Stomach (tissue), 8 donors: ENCODE measurements at regions not wholly inside any gene's neighbourhood (a gene's known extent, or its start where the extent isn't known, plus 50 kb on each side); places are given as distances from the start of the nearest gene placed in this dataset.

Experiments used
- DNase-seq, 2 donors: peaks; one replicate each; pipeline versions ENCODE4 v3.0.0 to v3.0.0-alpha.2; 2013 to 2019
- H3K27ac ChIP-seq, 5 donors: fragments of 200-600 bp in 4 of 5; sonication (generic) in 4 of 5; one replicate each; pipeline ENCODE4 v1.5.1; 2013 to 2019; ENCODE audit warnings: mild to moderate bottlenecking in 1 of 5, moderate library complexity in 1 of 5
- H3K27me3 ChIP-seq, 3 donors: fragments of 200-600 bp; sonication (generic); one replicate each; pipeline ENCODE4 v1.5.1; 2017 to 2019; ENCODE audit warnings: mixed run types in 1 of 3
- H3K36me3 ChIP-seq, 4 donors: fragments of 200-600 bp; sonication (generic); 1 replicate in 3 of 4; 2 replicates in 1 of 4; pipeline ENCODE4 v1.5.1; 2016 to 2019
- H3K4me1 ChIP-seq, 4 donors: fragments of 200-600 bp; sonication (generic); one replicate each; pipeline ENCODE4 v1.5.1; 2016 to 2019
- H3K4me3 ChIP-seq, 4 donors: fragments of 200-600 bp; sonication (generic) in 3 of 4; one replicate each; pipeline ENCODE4 v1.5.1; 2016 to 2019; ENCODE audit warnings: mild to moderate bottlenecking in 1 of 4
- H3K9me3 ChIP-seq, 4 donors: fragments of 200-600 bp; sonication (generic); one replicate each; pipeline ENCODE4 v1.5.1; 2016 to 2019
- CTCF ChIP-seq, 7 experiments: fragments of 450-650 bp in 4 of 7; fragments of 200-600 bp in 3 of 7; sonication (generic) in 3 of 7; IDR thresholded peaks; one replicate each; pipeline ENCODE4 v1.5.1; 2016 to 2019; ENCODE audit warnings: antibody characterized with exemption in 7 of 7, control low read depth in 2 of 7, mild to moderate bottlenecking in 1 of 7
- EP300 ChIP-seq: sonication (generic); formaldehyde crosslinking; IDR thresholded peaks from one replicate; pipeline ENCODE4 v1.6.1; 2017; ENCODE audit warnings: antibody characterized with exemption
- POLR2A ChIP-seq, 4 donors: fragments of 450-650 bp; IDR thresholded peaks; one replicate each; pipeline ENCODE4 v1.6.1; 2016; ENCODE audit warnings: antibody characterized with exemption in 4 of 4, control low read depth in 2 of 4, mild to moderate bottlenecking in 1 of 4, moderate library complexity in 1 of 4
- POLR2AphosphoS5 ChIP-seq, 3 donors: sonication (generic); formaldehyde crosslinking; IDR thresholded peaks; one replicate each; pipeline ENCODE4 v1.6.1; 2016; ENCODE audit warnings: antibody characterized with exemption in 3 of 3
- WGBS, 5 donors: extraction: QIAGEN DNeasy Blood & Tissue Kit in 3 of 5; methylation state at CpG; one replicate each; pipeline versions ENCODE4 v1.1.5 to v1.1.7; 2013 to 2018; 5-methylcytosine and 5-hydroxymethylcytosine counted together
- intact Hi-C: fragments of 100-400 bp; cut with DNase I; formaldehyde crosslinking; loops from one replicate; pipeline ENCODE4 v1.15.1; 2023; ENCODE audit warnings: low total_unique reads
- donor health status: healthy with polysubstance abuse.
- donor health status: Bipolar disorder and iron deficiency.
- donor health status: healthy.

DNA sequence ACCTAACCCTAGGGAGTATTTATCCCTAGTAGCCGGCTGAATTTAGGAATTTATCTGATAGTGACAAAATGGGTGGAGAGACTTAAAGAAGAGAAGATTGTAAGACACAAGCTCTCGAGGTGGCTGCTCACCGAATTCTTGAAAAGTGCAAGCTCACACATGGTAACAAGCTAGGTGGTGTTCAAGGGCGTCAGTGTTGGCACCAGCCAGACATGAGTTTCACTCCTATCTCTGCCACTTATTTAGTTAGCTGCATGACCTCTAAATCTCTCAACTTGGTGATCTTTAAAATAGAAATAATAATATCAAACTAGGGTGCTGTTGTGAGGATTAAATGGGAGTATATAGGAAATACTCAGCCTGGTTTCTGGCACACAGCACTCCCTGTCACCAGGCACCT lies 102.6 kb upstream of the APCDD1 start:
- Histone ChIP-seq H3K36me3 (no peaks in the 10 kb centered on the region), H3K27ac (peak overlapping the region in 1 of 5 donors; percentile 5), H3K4me1 (peaks cover 6 to 21% (median 14%) of the 10 kb centered on the region in 4 donors), H3K4me3 (no peak overlapping the region), H3K9me3 (peaks cover 0 to under 1% (median 0%) of the 10 kb centered on the region in 4 donors), H3K27me3 (no peaks in the 10 kb centered on the region)
- intact Hi-C loops = no loop called here
- no peak for DNase-seq
- TF ChIP-seq EP300 (no peak), POLR2A (IDR thresholded peaks at IDR 0.05) (no peak), POLR2AphosphoS5 (IDR thresholded peaks at IDR 0.05) (no peak), CTCF (IDR thresholded peaks at IDR 0.05) (no peak)
- 68 to 88% (median 81%) methylated on average over 4 of the region's 4 CpGs for WGBS, 5 donors

- H3K27ac ChIP-seq = peak overlapping the region in 1 of 5 donors; percentile 5
- TF ChIP-seq POLR2A (IDR thresholded peaks at IDR 0.05) = no peak
- TF ChIP-seq EP300 = no peak
- no peak for TF ChIP-seq POLR2AphosphoS5 (IDR thresholded peaks at IDR 0.05)
- TF ChIP-seq CTCF (IDR thresholded peaks at IDR 0.05) = no peak
Measured at GRCh38 chr18:10352671-10353070, 101.8 kb upstream of the APCDD1 start.

DNA sequence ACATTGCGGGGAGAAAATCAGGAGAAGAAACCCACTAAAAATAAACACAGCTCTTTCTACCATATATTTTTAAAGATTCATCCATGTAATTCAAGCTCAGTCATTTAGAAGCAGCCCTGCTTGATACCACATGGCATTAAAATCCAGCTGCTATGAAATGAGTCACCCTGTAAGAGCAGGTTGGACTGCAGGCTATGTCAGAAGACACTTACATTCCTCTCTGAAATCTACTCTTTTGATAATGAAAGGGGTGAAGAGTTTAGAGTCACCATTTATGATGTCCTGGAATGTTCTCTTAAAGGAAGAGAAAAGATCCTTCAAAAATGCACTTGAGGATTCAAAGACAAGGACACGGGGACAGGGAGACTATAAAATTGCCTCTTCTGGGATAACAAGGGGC lies 100.6 kb upstream of the APCDD1 start:
- intact Hi-C loops = no loop called here
- H3K9me3 ChIP-seq = peaks cover 0 to 5% (median 0%) of the 10 kb centered on the region in 4 donors
- no peaks in the 10 kb centered on the region for H3K27me3 ChIP-seq
- no peaks in the 10 kb centered on the region for H3K36me3 ChIP-seq
- WGBS, 5 donors = 65 to 84% (median 78%) methylated on average over 2 of the region's 2 CpGs
- H3K4me1 ChIP-seq = peaks cover 6 to 21% (median 14%) of the 10 kb centered on the region in 4 donors
- peak overlapping the region in 4 of 5 donors; percentile 27 to 65 (median 56) for H3K27ac ChIP-seq
- no peak for DNase-seq
- no peak overlapping the region for H3K4me3 ChIP-seq
- no peak for TF ChIP-seq CTCF (IDR thresholded peaks at IDR 0.05)
- TF ChIP-seq POLR2AphosphoS5 (IDR thresholded peaks at IDR 0.05) = no peak
- TF ChIP-seq EP300 = no peak
- TF ChIP-seq POLR2A (IDR thresholded peaks at IDR 0.05) = no peak

More at GRCh38 chr18:10352671-10353070, 101.8 kb upstream of the APCDD1 start:
- Histone ChIP-seq H3K36me3 (no peaks in the 10 kb centered on the region), H3K27me3 (no peaks in the 10 kb centered on the region), H3K4me1 (peaks cover 6 to 21% (median 14%) of the 10 kb centered on the region in 4 donors), H3K4me3 (no peak overlapping the region), H3K9me3 (peaks cover 0 to 5% (median 0%) of the 10 kb centered on the region in 4 donors)
- no peak for DNase-seq
- intact Hi-C loops = no loop called here
- WGBS, 5 donors = 91 to 98% (median 94%) methylated on average over 2 of the region's 2 CpGs

- Histone ChIP-seq H3K27ac (peak overlapping the region in 4 of 5 donors; percentile 27 to 65 (median 56)), H3K9me3 (peaks cover 0 to 5% (median 0%) of the 10 kb centered on the region in 4 donors), H3K36me3 (no peaks in the 10 kb centered on the region), H3K4me1 (peaks cover 6 to 21% (median 14%) of the 10 kb centered on the region in 4 donors), H3K4me3 (no peak overlapping the region), H3K27me3 (no peaks in the 10 kb centered on the region)
- DNase-seq = no peak
- WGBS, 5 donors = 25 to 48% (median 30%) methylated on average over 1 of the region's 1 CpG
- intact Hi-C loops = no loop called here
- TF ChIP-seq CTCF (IDR thresholded peaks at IDR 0.05) = no peak
- TF ChIP-seq POLR2AphosphoS5 (IDR thresholded peaks at IDR 0.05) = peak in 1 of 3 donors; percentile 19
- no peak for TF ChIP-seq EP300
- TF ChIP-seq POLR2A (IDR thresholded peaks at IDR 0.05) = no peak
Measured at GRCh38 chr18:10354241-10354811, 100.1 kb upstream of the APCDD1 start.
